Stimulated activated memory B cell treated with anti-CD40 and anti-IgM and Interleukin-4, amounts not matched to agents 10 μg/mL and 1 μg/mL and 100 μg/mL, for 72 hours (primary cell): ENCODE measurements at regions not wholly inside any gene's neighbourhood (a gene's known extent, or its start where the extent isn't known, plus 50 kb on each side); places are given as distances from the start of the nearest gene placed in this dataset.
"Not testable (repeated sequence)": the region's sequence is repeated elsewhere in the genome, so short reads cannot be mapped to it uniquely, and the experiment has no call there.

Experiments
- ATAC-seq: fragments of 150-1000 bp; cut with Tn5 transposase; 2 replicates; pipeline ENCODE4 v1.10.0; 2021
- H3K27ac Mint-ChIP-seq: one replicate; pipeline ENCODE4 v1.8.0; 2022; ENCODE audit warnings: mild to moderate bottlenecking, mixed read lengths
- H3K27me3 Mint-ChIP-seq: one replicate; pipeline ENCODE4 v1.8.0; 2022; ENCODE audit warnings: mixed read lengths
- H3K36me3 Mint-ChIP-seq: one replicate; pipeline ENCODE4 v1.8.0; 2022; ENCODE audit warnings: mixed read lengths
- H3K4me1 Mint-ChIP-seq: one replicate; pipeline ENCODE4 v1.8.0; 2022; ENCODE audit warnings: mixed read lengths
- H3K4me3 Mint-ChIP-seq: one replicate; pipeline ENCODE4 v1.8.0; 2022; ENCODE audit warnings: mild to moderate bottlenecking, moderate library complexity, mixed read lengths
- H3K9me3 Mint-ChIP-seq: one replicate; pipeline ENCODE4 v1.8.0; 2022; ENCODE audit warnings: mixed read lengths

DNA sequence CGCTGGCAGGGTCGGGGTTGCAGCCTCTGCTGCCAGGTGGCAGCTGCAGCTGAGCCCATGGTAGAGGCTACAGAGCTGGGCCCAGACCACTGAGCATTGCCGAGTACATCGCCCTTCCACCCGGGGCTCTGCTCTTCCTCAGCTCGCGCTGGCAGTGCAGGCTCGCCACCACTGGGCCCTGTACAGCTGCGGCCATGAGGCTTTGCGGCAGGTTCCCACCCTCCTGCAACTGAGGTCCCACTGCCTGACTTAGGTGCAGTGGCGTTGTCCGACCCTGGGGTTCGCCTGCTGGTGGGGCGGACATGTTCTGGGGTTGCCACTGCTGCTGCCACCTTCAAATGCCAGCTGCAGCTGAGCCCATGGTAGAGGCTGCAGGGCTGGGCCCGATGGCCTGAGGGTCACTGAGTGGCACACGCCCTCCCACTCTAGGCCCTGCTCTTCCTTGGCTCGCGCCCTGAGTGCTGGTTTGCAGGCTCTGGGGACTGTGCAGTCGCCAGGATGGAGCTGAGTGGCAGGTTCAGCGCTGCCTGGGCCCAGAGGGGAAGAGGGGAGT, 359.8 kb downstream of the FOXD4L6 start:
- H3K27me3 Mint-ChIP-seq, H3K27ac Mint-ChIP-seq, H3K4me1 Mint-ChIP-seq, H3K36me3 Mint-ChIP-seq, H3K4me3 Mint-ChIP-seq, H3K9me3 Mint-ChIP-seq, ATAC-seq: not testable (repeated sequence)

DNA sequence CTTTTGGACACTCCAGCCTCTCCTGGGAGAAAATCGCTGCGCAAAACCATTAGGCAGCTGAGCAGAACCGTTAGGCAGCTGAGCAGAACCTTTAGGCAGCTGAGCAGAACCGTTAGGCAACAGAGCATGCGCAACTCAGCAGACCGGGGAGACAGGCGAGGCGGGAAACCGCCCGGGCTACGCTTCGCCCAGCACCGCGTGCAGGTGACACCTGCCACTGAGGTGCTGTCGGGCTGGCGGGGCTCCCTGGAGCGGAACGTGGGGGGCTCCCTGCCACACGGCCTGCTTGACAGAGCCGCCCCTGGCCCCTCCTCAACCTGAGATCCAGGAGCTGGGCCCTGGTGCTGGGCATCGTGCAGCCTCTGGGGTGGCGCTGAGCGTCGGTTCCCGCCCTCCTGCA, 360.3 kb downstream of the FOXD4L6 start:
- ATAC-seq, H3K27ac Mint-ChIP-seq, H3K27me3 Mint-ChIP-seq, H3K4me3 Mint-ChIP-seq, H3K4me1 Mint-ChIP-seq, H3K9me3 Mint-ChIP-seq, H3K36me3 Mint-ChIP-seq: not testable (repeated sequence)

DNA sequence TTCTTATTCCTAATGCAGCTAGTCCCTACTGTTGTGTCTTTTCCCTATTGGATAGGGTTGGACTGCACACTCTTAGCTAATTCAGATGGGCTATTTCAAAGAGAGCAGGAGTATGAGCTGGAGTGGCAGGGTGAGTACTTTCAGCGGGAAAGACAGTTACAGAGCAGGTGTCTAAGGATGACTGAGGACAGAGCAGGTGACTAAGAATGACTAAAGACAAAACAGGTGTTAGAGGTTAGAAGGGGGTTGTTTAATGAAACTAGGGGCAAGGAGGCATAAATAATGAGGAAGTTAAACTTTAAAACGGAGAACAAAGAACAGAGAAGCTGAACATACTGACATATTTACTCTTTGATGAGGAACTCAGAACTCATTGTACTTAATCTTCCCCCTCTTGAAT, 373.5 kb downstream of the FOXD4L6 start:
- peaks cover 14% of the 10 kb centered on the region for H3K4me1 Mint-ChIP-seq
- H3K27me3 Mint-ChIP-seq, ATAC-seq, H3K4me3 Mint-ChIP-seq, H3K9me3 Mint-ChIP-seq, H3K36me3 Mint-ChIP-seq: not testable (repeated sequence)
- peak overlapping the region; percentile 92 for H3K27ac Mint-ChIP-seq

DNA sequence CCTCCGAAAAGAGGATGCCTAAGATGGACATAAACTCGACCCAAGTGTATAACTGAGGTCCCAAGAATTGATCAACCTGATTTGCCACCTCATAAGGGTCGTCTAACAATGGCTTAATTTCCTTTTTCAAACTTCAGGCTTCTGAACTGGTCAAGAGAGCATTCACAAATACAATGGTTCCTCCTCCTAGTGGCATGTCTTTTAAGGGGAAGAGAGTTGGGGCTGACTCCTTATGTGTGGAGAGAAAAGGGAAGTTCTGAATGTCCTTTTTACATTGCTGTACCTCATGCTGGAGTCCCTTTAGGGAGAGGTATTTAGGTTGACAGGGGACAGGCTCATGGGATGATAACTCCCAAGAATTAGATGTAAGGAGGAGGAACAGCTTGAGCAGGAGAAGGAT, 375.2 kb downstream of the FOXD4L6 start:
- not testable (repeated sequence) for H3K9me3 Mint-ChIP-seq, H3K4me3 Mint-ChIP-seq, H3K36me3 Mint-ChIP-seq, ATAC-seq, H3K27me3 Mint-ChIP-seq
- Mint-ChIP-seq H3K4me1 (peaks cover 14% of the 10 kb centered on the region), H3K27ac (peak overlapping the region; percentile 65)

DNA sequence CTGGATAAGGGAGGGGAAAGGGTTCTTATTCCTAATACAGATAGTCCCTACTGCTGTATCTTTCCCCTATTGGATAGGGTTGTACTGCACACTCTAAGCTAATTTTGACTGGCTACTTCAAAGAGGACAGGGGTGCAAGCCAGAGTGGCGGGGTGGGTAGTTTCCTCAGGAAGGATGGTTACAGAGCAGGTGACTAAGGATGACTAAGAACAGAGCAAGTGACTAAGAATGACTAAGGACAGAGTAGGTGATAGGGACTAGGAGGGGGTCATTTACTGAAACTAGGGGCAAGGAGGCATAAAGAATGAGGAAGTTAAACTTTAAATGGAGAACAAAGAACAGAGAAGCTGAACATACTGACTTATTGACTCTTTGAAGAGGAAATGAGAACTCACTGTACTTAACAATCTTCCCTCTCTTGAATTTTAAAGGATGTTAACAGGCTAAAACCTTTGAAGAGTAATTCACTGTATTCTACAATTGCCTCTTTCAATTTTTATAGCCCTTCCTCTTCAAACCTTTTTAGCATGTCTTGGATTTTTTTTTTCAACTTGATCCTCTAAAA, 381.5 kb downstream of the FOXD4L6 start:
- H3K36me3 Mint-ChIP-seq, H3K4me1 Mint-ChIP-seq, H3K9me3 Mint-ChIP-seq: not testable (repeated sequence)

More for the DNA sequence above, 381.5 kb downstream of the FOXD4L6 start:
- H3K4me3 Mint-ChIP-seq, ATAC-seq, H3K27me3 Mint-ChIP-seq, H3K27ac Mint-ChIP-seq: not testable (repeated sequence)
